GM23338 (cell line): ENCODE measurements at regions not wholly inside any gene's neighbourhood (a gene's known extent, or its start where the extent isn't known, plus 50 kb on each side); places are given as distances from the start of the nearest gene placed in this dataset.

Experiments
- ATAC-seq: fragments of 200-7000 bp; cut with Tn5 transposase; 3 replicates; pipeline ENCODE4 v1.9.1; 2020
- DNase-seq: peaks from one replicate; pipeline ENCODE4 v3.0.0-alpha.2; 2015; ENCODE audit warnings: low spot score
- H2AFZ ChIP-seq: fragments of 200-600 bp; sonication (generic); 2 replicates; pipeline ENCODE4 v1.8.0; 2016; ENCODE audit warnings: antibody characterized with exemption, mild to moderate bottlenecking, moderate library complexity
- H3F3A ChIP-seq: fragments of 200-600 bp; sonication (generic); replicated peaks from 2 replicates; pipeline ENCODE4 v1.8.0; 2017; ENCODE audit warnings: antibody characterized with exemption, mixed run types, low read depth
- H3K27ac ChIP-seq: fragments of 200-600 bp; sonication (generic); 2 replicates; pipeline ENCODE4 v1.6.1; 2016; ENCODE audit warnings: low read depth
- H3K27me3 ChIP-seq: fragments of 200-600 bp; sonication (generic); 2 replicates; pipeline ENCODE4 v1.8.0; 2016; ENCODE audit warnings: mild to moderate bottlenecking, mixed run types, moderate library complexity; ENCODE audit not compliant: insufficient read depth
- H3K36me3 ChIP-seq: fragments of 200-600 bp; sonication (generic); 2 replicates; pipeline ENCODE4 v1.8.0; 2016; ENCODE audit warnings: mild to moderate bottlenecking; ENCODE audit not compliant: insufficient read depth
- H3K4me1 ChIP-seq: fragments of 200-600 bp; sonication (generic); 2 replicates; pipeline ENCODE4 v1.8.0; 2016; ENCODE audit warnings: mild to moderate bottlenecking, moderate library complexity; ENCODE audit not compliant: insufficient read depth
- H3K4me2 ChIP-seq: fragments of 200-600 bp; sonication (generic); 2 replicates; pipeline ENCODE4 v1.7.1; 2017; ENCODE audit warnings: mixed run types
- H3K4me3 ChIP-seq: fragments of 200-600 bp; sonication (generic); 2 replicates; pipeline ENCODE4 v1.6.1; 2016; ENCODE audit warnings: mixed run types
- H3K79me2 ChIP-seq: fragments of 200-600 bp; sonication (generic); replicated peaks from 2 replicates; pipeline ENCODE4 v1.8.0; 2017; ENCODE audit warnings: mild to moderate bottlenecking; ENCODE audit not compliant: insufficient read depth
- H3K9me2 ChIP-seq: fragments of 200-600 bp; sonication (generic); 2 replicates; pipeline ENCODE4 v1.8.0; 2017; ENCODE audit not compliant: insufficient read depth
- H4K20me1 ChIP-seq: fragments of 200-600 bp; sonication (generic); replicated peaks from 2 replicates; pipeline ENCODE4 v1.8.0; 2017; ENCODE audit warnings: mild to moderate bottlenecking; ENCODE audit not compliant: insufficient read depth
- H3K27ac Mint-ChIP-seq: 2 replicates; pipeline ENCODE4 v1.8.0; 2020; ENCODE audit warnings: inconsistent platforms, mild to moderate bottlenecking, moderate library complexity, mixed read lengths
- H3K27me3 Mint-ChIP-seq: 3 replicates; pipeline ENCODE4 v1.8.0; 2022; ENCODE audit warnings: low read depth, mild to moderate bottlenecking, moderate library complexity, mixed read lengths, inconsistent platforms; ENCODE audit not compliant: insufficient read depth, poor library complexity
- H3K36me3 Mint-ChIP-seq: 3 replicates; pipeline ENCODE4 v1.8.0; 2021; ENCODE audit warnings: low read depth, mild to moderate bottlenecking, inconsistent platforms, moderate library complexity, mixed read lengths
- H3K4me1 Mint-ChIP-seq: 3 replicates; pipeline ENCODE4 v1.8.0; 2020; ENCODE audit warnings: mild to moderate bottlenecking, inconsistent platforms, mixed read lengths
- H3K4me3 Mint-ChIP-seq: 3 replicates; pipeline ENCODE4 v1.8.0; 2021; ENCODE audit warnings: moderate library complexity, mild to moderate bottlenecking, inconsistent platforms, mixed read lengths
- H3K9me3 Mint-ChIP-seq: 3 replicates; pipeline ENCODE4 v1.8.0; 2020; ENCODE audit warnings: moderate library complexity, mild to moderate bottlenecking, inconsistent platforms, mixed read lengths
- CREB1 ChIP-seq: fragments of 250-450 bp; sonication (Bioruptor Pico); IDR thresholded peaks from 2 replicates; pipeline ENCODE4 v1.5.0; 2020; ENCODE audit warnings: low read depth, mild to moderate bottlenecking, moderate library complexity
- CTCF ChIP-seq, 2 experiments: fragments of 200-600 bp in 1 of 2; sonication (generic) in 1 of 2; conservative IDR thresholded peaks; 2 replicates each; pipeline versions ENCODE4 v1.5.1 to v1.6.1; 2016 to 2017; ENCODE audit warnings: antibody characterized with exemption in 2 of 2, low read depth in 2 of 2, mild to moderate bottlenecking in 2 of 2, moderate library complexity in 1 of 2
- ETS1 ChIP-seq: IDR thresholded peaks from 2 replicates; pipeline ENCODE4 v1.6.1; 2016; ENCODE audit warnings: antibody characterized with exemption
- EZH2 ChIP-seq: fragments of 200-600 bp; sonication (generic); IDR thresholded peaks from one replicate; pipeline ENCODE4 v1.8.0; 2017; ENCODE audit warnings: antibody characterized with exemption, mild to moderate bottlenecking, low read depth; ENCODE audit not compliant: unreplicated experiment
- EZH2phosphoT487 ChIP-seq: fragments of 200-600 bp; sonication (generic); IDR thresholded peaks from one replicate; pipeline ENCODE4 v1.8.1; 2018; ENCODE audit warnings: antibody characterized with exemption; ENCODE audit not compliant: unreplicated experiment
- JUNB ChIP-seq: IDR thresholded peaks from one replicate; pipeline ENCODE4 v1.6.1; 2016; ENCODE audit warnings: antibody characterized with exemption; ENCODE audit not compliant: unreplicated experiment
- NANOG ChIP-seq: IDR thresholded peaks from 2 replicates; pipeline ENCODE4 v1.6.1; 2016; ENCODE audit warnings: antibody characterized with exemption, borderline replicate concordance
- POLR2AphosphoS5 ChIP-seq: IDR thresholded peaks from 2 replicates; pipeline ENCODE4 v1.6.1; 2016; ENCODE audit warnings: antibody characterized with exemption, low read depth
- REST ChIP-seq: IDR thresholded peaks from one replicate; pipeline ENCODE4 v1.6.1; 2018; ENCODE audit warnings: antibody characterized with exemption; ENCODE audit not compliant: unreplicated experiment
- STAT1 ChIP-seq: IDR thresholded peaks from one replicate; pipeline ENCODE4 v1.6.1; 2016; ENCODE audit warnings: antibody characterized with exemption; ENCODE audit not compliant: unreplicated experiment
- ZNF114 ChIP-seq: fragments of 250-450 bp; sonication (Bioruptor Pico); IDR thresholded peaks from 2 replicates; pipeline ENCODE4 v1.5.0; 2020; ENCODE audit warnings: mild to moderate bottlenecking, moderate library complexity
- ZNF331 ChIP-seq: fragments of 250-450 bp; sonication (Bioruptor Pico); IDR thresholded peaks from 2 replicates; pipeline ENCODE4 v1.5.0; 2020; ENCODE audit warnings: low read depth, mild to moderate bottlenecking, moderate library complexity
- ZNF462 ChIP-seq: fragments of 250-450 bp; sonication (Bioruptor Pico); IDR thresholded peaks from 2 replicates; pipeline ENCODE4 v1.5.0; 2020; ENCODE audit warnings: mild to moderate bottlenecking, moderate library complexity

GRCh38 chr5:135145985-135146384 is 112.0 kb upstream of the PITX1 start:
- Histone ChIP-seq H3K4me3 (no peak overlapping the region), H2AFZ (no peak overlapping the region), H3K27ac (no peak overlapping the region), H3K9me2 (peaks cover 10% of the 10 kb centered on the region; the same call in 1 of the 2 replicates), H3K4me1 (0 out of 2 replicates have a peak, but pooled peaks cover 4% of the 10 kb centered on the region), H3K27me3 (no peaks in the 10 kb centered on the region), H3F3A (no peaks in the 10 kb centered on the region), H4K20me1 (no peaks in the 10 kb centered on the region), H3K4me2 (no peak overlapping the region), H3K79me2 (no peaks in the 10 kb centered on the region), H3K36me3 (no peaks in the 10 kb centered on the region)
- H3K36me3 Mint-ChIP-seq = no peaks in the 10 kb centered on the region
- H3K9me3 Mint-ChIP-seq = peaks cover 10% of the 10 kb centered on the region
- TF ChIP-seq JUNB = no peak
- no peak for TF ChIP-seq POLR2AphosphoS5
- TF ChIP-seq ZNF462 (CRISPR knock-in tag) = no peak
- TF ChIP-seq ETS1 = no peak
- no peak for TF ChIP-seq NANOG
- no peak for TF ChIP-seq STAT1
- no peak for TF ChIP-seq ZNF114
- no peak for TF ChIP-seq EZH2phosphoT487
- TF ChIP-seq REST = no peak
- no peak for TF ChIP-seq CTCF (conservative IDR thresholded peaks at IDR 0.05; ENCODE audit: low read depth in 2 of 2)
- no peak for TF ChIP-seq EZH2
- TF ChIP-seq ZNF331 (CRISPR knock-in tag) = no peak
- no peak for TF ChIP-seq CREB1 (CRISPR knock-in tag)
- DNase-seq = no peak
- H3K4me3 Mint-ChIP-seq = no peak overlapping the region
- H3K4me1 Mint-ChIP-seq = peaks cover 8% of the 10 kb centered on the region; the same call in 2 of the 3 replicates
- peaks cover 3% of the 10 kb centered on the region for H3K27me3 Mint-ChIP-seq
- ATAC-seq = no peak
- no peak overlapping the region for H3K27ac Mint-ChIP-seq
